ENCODE measurements at regions not wholly inside any gene's neighbourhood (a gene's known extent, or its start where the extent isn't known, plus 50 kb on each side); places are given as distances from the start of the nearest gene placed in this dataset.
"Not testable (repeated sequence)": the region's sequence is repeated elsewhere in the genome, so short reads cannot be mapped to it uniquely, and the experiment has no call there.

GRCh38 chr6:44036699-44037101 lies 90.6 kb downstream of the MRPL14 start:
- DNase-seq = no peak

GRCh38 chr6:44036196-44036595 lies 91.1 kb downstream of the MRPL14 start:
- peak; percentile 39 for DNase-seq

GRCh38 chr6:44035621-44036020 lies 91.6 kb downstream of the MRPL14 start:
- DNase-seq = no peak

GRCh38 chr6:44034931-44035345 lies 92.3 kb downstream of the MRPL14 start:
- no peak for DNase-seq

- DNase-seq = no peak
Measured at GRCh38 chr6:44034391-44034861, 92.8 kb downstream of the MRPL14 start.

GRCh38 chr6:44030812-44031454 lies 96.3 kb downstream of the MRPL14 start:
- DNase-seq = no peak

- DNase-seq = peak; percentile 56
Measured at GRCh38 chr6:44029444-44030185, 97.6 kb downstream of the MRPL14 start.

GRCh38 chr6:44028789-44029310 lies 98.4 kb downstream of the MRPL14 start:
- peak; percentile 53 for DNase-seq

- DNase-seq = no peak
Measured at GRCh38 chr6:44025226-44025625, 102.0 kb downstream of the MRPL14 start.

GRCh38 chr6:44024574-44025219 lies 102.6 kb downstream of the MRPL14 start:
- no peak for DNase-seq

- no peak for DNase-seq
Measured at GRCh38 chr6:44023586-44024454, 103.4 kb downstream of the MRPL14 start.

- DNase-seq = no peak
Measured at GRCh38 chr6:44022671-44023352, 104.4 kb downstream of the MRPL14 start.

GRCh38 chr6:44022296-44022661 lies 105.0 kb downstream of the MRPL14 start:
- DNase-seq = peak; percentile 20

- no peak for DNase-seq
Measured at GRCh38 chr6:44021589-44022295, 105.5 kb downstream of the MRPL14 start.

GRCh38 chr6:44020664-44021425 lies 106.4 kb downstream of the MRPL14 start:
- DNase-seq = no peak

GRCh38 chr6:44020148-44020547 lies 107.1 kb downstream of the MRPL14 start:
- no peak for DNase-seq

GRCh38 chr6:44017307-44017706 lies 109.9 kb downstream of the MRPL14 start:
- DNase-seq = not testable (repeated sequence)

- peak; percentile 64 for DNase-seq
Measured at GRCh38 chr6:44016131-44016870, 111.0 kb downstream of the MRPL14 start.

GRCh38 chr6:44012078-44012493 lies 115.2 kb downstream of the MRPL14 start:
- peak; percentile 100 for DNase-seq
